Endothelial cell of umbilical vein (primary cell): ENCODE measurements at regions not wholly inside any gene's neighbourhood (a gene's known extent, or its start where the extent isn't known, plus 50 kb on each side); places are given as distances from the start of the nearest gene placed in this dataset.

Experiments used
- BruUV-seq: library from RNA; stranded (reverse); fragments of 400-500 nt; replicated peaks from 2 replicates; lab custom pipeline; 2021; lab: Mats Ljungman, UMichigan
- CTCF ChIA-PET: fragments of 300-600, 350-600 bp; sonication (Branson Sonifier 250); formaldehyde crosslinking; loops from one replicate; lab custom pipeline; 2021; ENCODE audit warnings: antibody characterized with exemption, inconsistent platforms; lab: Charles Lee
- POLR2A ChIA-PET: fragments of 300-600, 350-600 bp; sonication (Branson Sonifier 250); formaldehyde crosslinking; loops from one replicate; lab custom pipeline; 2021; ENCODE audit warnings: antibody characterized with exemption, inconsistent platforms; lab: Charles Lee
- DNase-seq: peaks from one replicate; pipeline ENCODE4 v3.0.0-alpha.2; 2011; ENCODE audit warnings: low read depth, low spot score
- FAIRE-seq: peaks from 2 replicates; lab custom pipeline; 2011; peaks lifted over from hg19 to GRCh38; lab: Jason Lieb, UNC
- H2AFZ ChIP-seq: 2 replicates; pipeline ENCODE4 v1.6.0; 2012; ENCODE audit warnings: low read depth, low read length, control low read depth, inconsistent platforms
- H3K27ac ChIP-seq: 2 replicates; pipeline ENCODE4 v1.5.1; 2011; ENCODE audit warnings: low read depth, mild to moderate bottlenecking, control low read depth, low read length, moderate library complexity; ENCODE audit not compliant: insufficient read depth
- H3K27me3 ChIP-seq, 2 experiments: 2 replicates each; pipeline versions ENCODE4 v1.6.0 to v1.6.1; 2011; ENCODE audit warnings: low read length in 2 of 2, mixed read lengths in 1 of 2; ENCODE audit not compliant: control insufficient read depth in 2 of 2, insufficient read depth in 2 of 2
- H3K36me3 ChIP-seq, 2 experiments: 2 replicates in 1 of 2; 3 replicates in 1 of 2; pipeline ENCODE4 v1.5.1; 2011; ENCODE audit warnings: low read length in 2 of 2, mild to moderate bottlenecking in 1 of 2, moderate library complexity in 1 of 2; ENCODE audit not compliant: control insufficient read depth in 2 of 2, insufficient read depth in 2 of 2; ENCODE audit errors: extremely low read depth in 1 of 2
- H3K4me1 ChIP-seq: 3 replicates; pipeline ENCODE4 v1.5.1; 2011; ENCODE audit warnings: mild to moderate bottlenecking, low read length; ENCODE audit not compliant: control insufficient read depth, insufficient read depth; ENCODE audit errors: extremely low read depth
- H3K4me2 ChIP-seq: 2 replicates; pipeline ENCODE4 v1.6.1; 2011; ENCODE audit warnings: low read length, control low read depth, mixed read lengths; ENCODE audit not compliant: insufficient read depth
- H3K4me3 ChIP-seq, 3 experiments: fragments of 200-600 bp in 1 of 3; sonication (generic), shearing (Covaris generic) in 1 of 3; replicated peaks in 1 of 3; 2 replicates each; pipeline ENCODE4 v1.5.1; 2011 to 2016; ENCODE audit warnings: control low read depth in 3 of 3, low read length in 3 of 3, mild to moderate bottlenecking in 2 of 3, inconsistent platforms in 1 of 3, low read depth in 1 of 3, moderate library complexity in 1 of 3; ENCODE audit not compliant: insufficient read depth in 1 of 3
- H3K79me2 ChIP-seq: 2 replicates; pipeline ENCODE4 v1.6.0; 2012; ENCODE audit warnings: low read length, inconsistent platforms; ENCODE audit not compliant: control insufficient read depth, insufficient read depth
- H3K9ac ChIP-seq: replicated peaks from 2 replicates; pipeline ENCODE3; 2011; ENCODE audit warnings: low read length, control low read depth; ENCODE audit not compliant: insufficient read depth; ENCODE audit errors: extremely low read depth
- H3K9me1 ChIP-seq: replicated peaks from 3 replicates; pipeline ENCODE4 v1.6.0; 2011; ENCODE audit warnings: mild to moderate bottlenecking, low read length; ENCODE audit not compliant: control insufficient read depth, insufficient read depth; ENCODE audit errors: extremely low read depth
- H3K9me3 ChIP-seq: replicated peaks from 2 replicates; pipeline ENCODE4 v1.5.1; 2012; ENCODE audit warnings: low read length, inconsistent platforms; ENCODE audit not compliant: control insufficient read depth, insufficient read depth
- H4K20me1 ChIP-seq: replicated peaks from 2 replicates; pipeline ENCODE3; 2011; ENCODE audit warnings: mild to moderate bottlenecking, low read length; ENCODE audit not compliant: control insufficient read depth, insufficient read depth; ENCODE audit errors: extremely low read depth
- CTCF ChIP-seq, 2 donors: IDR thresholded peaks; 1 replicate in 1 of 2; 2 replicates in 1 of 2; pipeline ENCODE4 v1.5.1; 2011; ENCODE audit warnings: low read length in 2 of 2, mild to moderate bottlenecking in 2 of 2, moderate library complexity in 2 of 2, control low read depth in 1 of 2, inconsistent platforms in 1 of 2, low read depth in 1 of 2; ENCODE audit not compliant: insufficient read depth in 1 of 2; ENCODE audit errors: extremely low read depth in 1 of 2
- EZH2 ChIP-seq: IDR thresholded peaks from 2 replicates; pipeline ENCODE4 v1.6.1; 2012; ENCODE audit warnings: borderline replicate concordance, low read depth, mild to moderate bottlenecking, moderate library complexity, low read length, inconsistent platforms; ENCODE audit not compliant: severe bottlenecking
- FOS ChIP-seq: IDR thresholded peaks from 2 replicates; pipeline ENCODE4 v1.6.1; 2011; ENCODE audit warnings: mild to moderate bottlenecking, low read length, moderate library complexity, borderline replicate concordance; ENCODE audit not compliant: insufficient read depth
- GATA2 ChIP-seq: IDR thresholded peaks from 2 replicates; pipeline ENCODE4 v1.7.0; 2011; ENCODE audit warnings: low read depth, mild to moderate bottlenecking, moderate library complexity, mixed read lengths, low read length; ENCODE audit not compliant: insufficient read length, insufficient read depth
- MAX ChIP-seq: IDR thresholded peaks from 2 replicates; pipeline ENCODE4 v1.6.1; 2011; ENCODE audit not compliant: insufficient read depth, insufficient read length
- MYC ChIP-seq: IDR thresholded peaks from one replicate; pipeline ENCODE4 v1.6.1; 2011; ENCODE audit warnings: mild to moderate bottlenecking, low read depth, low read length
- POLR2A ChIP-seq: IDR thresholded peaks from 2 replicates; pipeline ENCODE4 v1.6.1; 2012; ENCODE audit warnings: low read depth, mild to moderate bottlenecking, control low read depth, low read length
- POLR2AphosphoS5 ChIP-seq: IDR thresholded peaks from 2 replicates; pipeline ENCODE4 v1.6.1; 2012; ENCODE audit warnings: low read depth, mild to moderate bottlenecking, control low read depth, low read length, moderate library complexity; ENCODE audit not compliant: insufficient read depth
- dilution Hi-C: fragments of 300-500 bp; cut with MboI; formaldehyde crosslinking; loops from one replicate; pipeline ENCODE4 v1.15.0; 2019; ENCODE audit warnings: low sequenced_read_pairs; ENCODE audit not compliant: extremely low pct_ligation_motif_present
- intact Hi-C: fragments of 100-400 bp; cut with micrococcal nuclease; formaldehyde crosslinking; loops from one replicate; pipeline ENCODE4 v1.10.0; 2022

- H3K9ac ChIP-seq: no peak overlapping the region
- H3K4me3 ChIP-seq: no peak overlapping the region
- no peaks in the 10 kb centered on the region for H3K79me2 ChIP-seq
- H3K4me2 ChIP-seq: no peak overlapping the region
- no peaks in the 10 kb centered on the region for H3K27me3 ChIP-seq
- H4K20me1 ChIP-seq: no peaks in the 10 kb centered on the region
- no peaks in the 10 kb centered on the region for H3K9me1 ChIP-seq
- H3K27ac ChIP-seq: no peak overlapping the region
- TF ChIP-seq GATA2: no peak
- FAIRE-seq (no peak), DNase-seq (no peak)
- no peaks in the 10 kb centered on the region for H3K36me3 ChIP-seq
- intact Hi-C loops (no loop called here), dilution Hi-C loops (no loop called here)
- no peaks in the 10 kb centered on the region for H3K9me3 ChIP-seq
- no peaks in the 10 kb centered on the region for H3K4me1 ChIP-seq
- CTCF ChIA-PET: interaction anchor here (1.5 kb wide), 1 partner anchor 9 kb away, joined by 6 read pairs; no protein-coding TSS in a partner anchor
- no TSS peak for BruUV-seq
- no peak overlapping the region for H2AFZ ChIP-seq
- POLR2A ChIA-PET: no interaction called here
These were observed 65.1 kb upstream of the ATP1B1 start for GRCh38 chr1:169041366-169041765.

GRCh38 chr1:169042377-169042776 lies 64.1 kb upstream of the ATP1B1 start:
- CTCF ChIA-PET: interaction anchor here (0.6 to 1.1 kb wide), 2 partner anchors 15 to 19 kb away, joined by 3 to 4 read pairs; no protein-coding TSS in a partner anchor
- no peaks in the 10 kb centered on the region for H3K79me2 ChIP-seq
- dilution Hi-C loops: no loop called here
- no peaks in the 10 kb centered on the region for H3K9me3 ChIP-seq
- H2AFZ ChIP-seq: no peak overlapping the region
- POLR2A ChIA-PET: no interaction called here
- H3K36me3 ChIP-seq: no peaks in the 10 kb centered on the region
- H4K20me1 ChIP-seq: no peaks in the 10 kb centered on the region
- BruUV-seq: no TSS peak
- H3K27ac ChIP-seq: no peak overlapping the region
- H3K9ac ChIP-seq: no peak overlapping the region
- H3K4me1 ChIP-seq: no peaks in the 10 kb centered on the region
- DNase-seq (no peak), FAIRE-seq (no peak)
- H3K27me3 ChIP-seq: no peaks in the 10 kb centered on the region
- no peak for TF ChIP-seq POLR2A
- no peak for TF ChIP-seq MAX
- TF ChIP-seq EZH2: no peak
- no peak for TF ChIP-seq CTCF (IDR thresholded peaks at IDR 0.05; ENCODE audit: extremely low read depth in 1 of 2, insufficient read depth in 1 of 2, low read depth in 1 of 2, low read length in 2 of 2)
- TF ChIP-seq POLR2AphosphoS5: no peak
- TF ChIP-seq FOS: no peak
- no peak for TF ChIP-seq MYC
- intact Hi-C loops: no loop called here
- H3K4me3 ChIP-seq: no peak overlapping the region
- no peaks in the 10 kb centered on the region for H3K9me1 ChIP-seq
- no peak overlapping the region for H3K4me2 ChIP-seq
